ENCODE measurements at regions not wholly inside any gene's neighbourhood (a gene's known extent, or its start where the extent isn't known, plus 50 kb on each side); places are given as distances from the start of the nearest gene placed in this dataset.

DNA sequence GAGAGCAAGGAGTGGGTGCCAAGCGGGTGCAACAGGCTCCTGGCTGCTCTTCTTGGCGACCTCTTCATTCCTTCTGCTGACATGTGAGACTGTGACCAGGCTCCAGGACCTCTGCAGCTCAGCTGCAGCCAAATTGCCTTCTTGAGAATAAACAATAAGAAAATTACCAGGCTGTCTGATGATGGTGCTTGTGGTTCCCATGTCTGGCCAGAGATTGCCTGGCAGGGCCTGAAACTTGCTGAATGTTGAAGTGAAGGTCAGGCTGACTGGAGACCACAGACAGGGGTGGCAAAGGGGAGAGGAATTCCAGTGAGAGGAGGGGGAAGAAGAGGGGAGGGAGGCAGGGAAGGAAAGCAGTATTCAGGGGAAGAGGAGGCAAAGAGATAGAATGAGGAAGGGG, 497.4 kb upstream of the PODXL start:
- no peaks in the 10 kb centered on the region for H3K79me1 ChIP-seq (ENCODE audit: low read length)
- DNase-seq, result no peak
- WGBS (ENCODE audit: extremely low coverage, insufficient coverage, low lambda C conversion rate), result no CpG with 5 or more reads among the region's 2 CpGs
- H3K18ac ChIP-seq (ENCODE audit: low read length), result no peak overlapping the region
- no peaks in the 10 kb centered on the region for H3K4me1 ChIP-seq (ENCODE audit: control insufficient read depth, low read depth, low read length)
- no peak overlapping the region for H3K56ac ChIP-seq (ENCODE audit: low read length)
- H2BK5ac ChIP-seq (ENCODE audit: low read length), result no peak overlapping the region
- no peak overlapping the region for H2BK15ac ChIP-seq (replicated peaks; ENCODE audit: low read depth)
- no peak overlapping the region for H3K4ac ChIP-seq (ENCODE audit: low read depth, low read length)
- no peak overlapping the region for H2BK120ac ChIP-seq (ENCODE audit: low read depth, low read length)
- H3K79me2 ChIP-seq (ENCODE audit: control insufficient read depth, insufficient read depth, low read length), result no peaks in the 10 kb centered on the region
- no peak overlapping the region for H4K5ac ChIP-seq (ENCODE audit: low read length)
- H3K9ac ChIP-seq (ENCODE audit: low read length), result no peak overlapping the region
- H2AK5ac ChIP-seq (ENCODE audit: low read length), result no peak overlapping the region
- no peak overlapping the region for H4K8ac ChIP-seq (ENCODE audit: low read depth, low read length)
- no peak overlapping the region for H3K4me3 ChIP-seq (ENCODE audit: low read length)
- no peak overlapping the region for H3K23ac ChIP-seq (ENCODE audit: low read length)
- no peak overlapping the region for H3K4me2 ChIP-seq (ENCODE audit: low read length)
- H3K27me3 ChIP-seq (ENCODE audit: insufficient read depth, low read length, poor library complexity), result no peaks in the 10 kb centered on the region
- H3K36me3 ChIP-seq (ENCODE audit: control insufficient read depth, insufficient read depth, low read length), result no peaks in the 10 kb centered on the region
- no peak overlapping the region for H3K27ac ChIP-seq (ENCODE audit: low read depth, low read length)

DNA sequence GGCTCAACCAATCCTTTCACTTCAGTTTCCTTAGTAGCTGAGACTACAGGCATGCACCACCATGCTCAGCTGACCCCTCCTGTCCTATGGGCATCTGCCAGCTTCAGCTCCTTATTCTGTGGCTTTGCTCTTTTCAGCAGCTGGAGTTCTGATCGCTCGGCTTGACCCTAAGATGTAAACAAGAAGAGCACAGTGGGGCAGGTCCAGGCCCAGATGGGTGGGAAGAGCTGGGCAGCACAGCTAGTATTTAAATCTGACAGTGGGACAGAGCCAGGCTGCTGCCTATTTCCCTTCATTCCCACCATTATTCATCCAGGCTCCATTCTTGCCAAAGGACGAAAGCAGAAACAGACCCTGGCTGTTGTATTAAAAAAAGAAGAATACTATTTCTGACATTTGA, 494.9 kb upstream of the PODXL start:
- Histone ChIP-seq H3K36me3 (ENCODE audit: control insufficient read depth, insufficient read depth, low read length) (no peaks in the 10 kb centered on the region), H3K4me3 (ENCODE audit: low read length) (no peak overlapping the region), H3K56ac (ENCODE audit: low read length) (no peak overlapping the region), H3K27me3 (ENCODE audit: insufficient read depth, low read length, poor library complexity) (no peaks in the 10 kb centered on the region), H3K23ac (ENCODE audit: low read length) (no peak overlapping the region), H2BK15ac (replicated peaks; ENCODE audit: low read depth) (no peak overlapping the region), H3K4ac (ENCODE audit: low read depth, low read length) (no peak overlapping the region), H3K9ac (ENCODE audit: low read length) (no peak overlapping the region), H3K79me1 (ENCODE audit: low read length) (no peaks in the 10 kb centered on the region), H3K27ac (ENCODE audit: low read depth, low read length) (no peak overlapping the region), H3K4me2 (ENCODE audit: low read length) (no peak overlapping the region), H4K5ac (ENCODE audit: low read length) (no peak overlapping the region), H3K79me2 (ENCODE audit: control insufficient read depth, insufficient read depth, low read length) (no peaks in the 10 kb centered on the region), H3K18ac (ENCODE audit: low read length) (no peak overlapping the region), H2AK5ac (ENCODE audit: low read length) (no peak overlapping the region), H4K8ac (ENCODE audit: low read depth, low read length) (no peak overlapping the region), H2BK120ac (ENCODE audit: low read depth, low read length) (no peak overlapping the region), H2BK5ac (ENCODE audit: low read length) (no peak overlapping the region), H3K4me1 (ENCODE audit: control insufficient read depth, low read depth, low read length) (no peaks in the 10 kb centered on the region)
- no peak for DNase-seq
- WGBS (ENCODE audit: extremely low coverage, insufficient coverage, low lambda C conversion rate), result no CpG with 5 or more reads among the region's 3 CpGs

GRCh38 chr7:132049462-132050304, 493.3 kb upstream of the PODXL start:
- Histone ChIP-seq H2BK15ac (replicated peaks; ENCODE audit: low read depth) (no peak overlapping the region), H3K56ac (ENCODE audit: low read length) (no peak overlapping the region), H3K4me2 (ENCODE audit: low read length) (no peak overlapping the region), H3K4me3 (ENCODE audit: low read length) (no peak overlapping the region), H3K4ac (ENCODE audit: low read depth, low read length) (no peak overlapping the region), H3K23ac (ENCODE audit: low read length) (no peak overlapping the region), H3K9ac (ENCODE audit: low read length) (no peak overlapping the region), H4K8ac (ENCODE audit: low read depth, low read length) (no peak overlapping the region), H3K27me3 (ENCODE audit: insufficient read depth, low read length, poor library complexity) (no peaks in the 10 kb centered on the region), H2BK120ac (ENCODE audit: low read depth, low read length) (no peak overlapping the region), H3K18ac (ENCODE audit: low read length) (no peak overlapping the region), H3K36me3 (ENCODE audit: control insufficient read depth, insufficient read depth, low read length) (no peaks in the 10 kb centered on the region), H4K5ac (ENCODE audit: low read length) (no peak overlapping the region), H2AK5ac (ENCODE audit: low read length) (no peak overlapping the region), H2BK5ac (ENCODE audit: low read length) (no peak overlapping the region), H3K27ac (ENCODE audit: low read depth, low read length) (no peak overlapping the region), H3K79me2 (ENCODE audit: control insufficient read depth, insufficient read depth, low read length) (no peaks in the 10 kb centered on the region), H3K4me1 (ENCODE audit: control insufficient read depth, low read depth, low read length) (no peaks in the 10 kb centered on the region), H3K79me1 (ENCODE audit: low read length) (no peaks in the 10 kb centered on the region)
- WGBS (ENCODE audit: extremely low coverage, insufficient coverage, low lambda C conversion rate), result no CpG with 5 or more reads among the region's 9 CpGs
- peak; percentile 54 for DNase-seq

- H2BK120ac ChIP-seq (ENCODE audit: low read depth, low read length), result no peak overlapping the region
- no peaks in the 10 kb centered on the region for H3K79me1 ChIP-seq (ENCODE audit: low read length)
- no peak overlapping the region for H2AK5ac ChIP-seq (ENCODE audit: low read length)
- no peak overlapping the region for H3K56ac ChIP-seq (ENCODE audit: low read length)
- H3K36me3 ChIP-seq (ENCODE audit: control insufficient read depth, insufficient read depth, low read length), result no peaks in the 10 kb centered on the region
- H3K18ac ChIP-seq (ENCODE audit: low read length), result no peak overlapping the region
- no peak overlapping the region for H3K4ac ChIP-seq (ENCODE audit: low read depth, low read length)
- no peak overlapping the region for H3K4me2 ChIP-seq (ENCODE audit: low read length)
- no peak overlapping the region for H3K9ac ChIP-seq (ENCODE audit: low read length)
- H3K23ac ChIP-seq (ENCODE audit: low read length), result no peak overlapping the region
- H2BK15ac ChIP-seq (replicated peaks; ENCODE audit: low read depth), result no peak overlapping the region
- H3K27ac ChIP-seq (ENCODE audit: low read depth, low read length), result no peak overlapping the region
- no peaks in the 10 kb centered on the region for H3K79me2 ChIP-seq (ENCODE audit: control insufficient read depth, insufficient read depth, low read length)
- H3K27me3 ChIP-seq (ENCODE audit: insufficient read depth, low read length, poor library complexity), result no peaks in the 10 kb centered on the region
- no CpG with 5 or more reads among the region's 2 CpGs for WGBS (ENCODE audit: extremely low coverage, insufficient coverage, low lambda C conversion rate)
- H3K4me3 ChIP-seq (ENCODE audit: low read length), result no peak overlapping the region
- H4K5ac ChIP-seq (ENCODE audit: low read length), result no peak overlapping the region
- no peaks in the 10 kb centered on the region for H3K4me1 ChIP-seq (ENCODE audit: control insufficient read depth, low read depth, low read length)
- no peak for DNase-seq
- H4K8ac ChIP-seq (ENCODE audit: low read depth, low read length), result no peak overlapping the region
- H2BK5ac ChIP-seq (ENCODE audit: low read length), result no peak overlapping the region
Measured at GRCh38 chr7:132045481-132045980, 489.1 kb upstream of the PODXL start.

- no CpG with 5 or more reads among the region's 2 CpGs for WGBS (ENCODE audit: extremely low coverage, insufficient coverage, low lambda C conversion rate)
- H2BK5ac ChIP-seq (ENCODE audit: low read length), result no peak overlapping the region
Measured at GRCh38 chr7:132045002-132045401, 488.6 kb upstream of the PODXL start.

DNA sequence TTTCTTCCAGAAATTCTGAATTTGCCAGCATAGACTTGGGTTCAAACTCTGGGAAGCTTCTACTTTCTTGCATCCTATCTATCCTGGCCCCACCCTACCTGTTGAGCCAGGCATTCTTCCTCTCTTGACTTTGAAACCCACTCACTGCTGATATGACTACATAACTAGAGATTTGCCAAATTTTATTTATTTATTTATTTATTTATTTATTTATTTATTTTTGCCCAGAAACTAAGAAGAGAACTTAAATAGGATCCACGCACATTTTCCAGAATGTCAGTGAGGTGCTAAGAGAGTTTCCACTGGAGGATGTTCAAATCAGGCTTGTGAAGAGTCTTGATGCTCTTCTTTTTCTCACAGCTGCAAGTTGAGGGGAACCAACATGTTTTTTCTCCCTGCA, 487.8 kb upstream of the PODXL start:
- Histone ChIP-seq H2BK5ac (ENCODE audit: low read length) (no peak overlapping the region), H3K56ac (ENCODE audit: low read length) (no peak overlapping the region), H2BK120ac (ENCODE audit: low read depth, low read length) (no peak overlapping the region), H3K27ac (ENCODE audit: low read depth, low read length) (no peak overlapping the region), H2AK5ac (ENCODE audit: low read length) (no peak overlapping the region), H3K79me2 (ENCODE audit: control insufficient read depth, insufficient read depth, low read length) (no peaks in the 10 kb centered on the region), H3K23ac (ENCODE audit: low read length) (no peak overlapping the region), H4K8ac (ENCODE audit: low read depth, low read length) (no peak overlapping the region), H3K18ac (ENCODE audit: low read length) (no peak overlapping the region), H3K4ac (ENCODE audit: low read depth, low read length) (no peak overlapping the region), H3K4me1 (ENCODE audit: control insufficient read depth, low read depth, low read length) (no peaks in the 10 kb centered on the region), H3K4me3 (ENCODE audit: low read length) (no peak overlapping the region), H4K5ac (ENCODE audit: low read length) (no peak overlapping the region), H3K9ac (ENCODE audit: low read length) (no peak overlapping the region), H3K79me1 (ENCODE audit: low read length) (no peaks in the 10 kb centered on the region), H3K4me2 (ENCODE audit: low read length) (no peak overlapping the region), H2BK15ac (replicated peaks; ENCODE audit: low read depth) (no peak overlapping the region), H3K27me3 (ENCODE audit: insufficient read depth, low read length, poor library complexity) (no peaks in the 10 kb centered on the region), H3K36me3 (ENCODE audit: control insufficient read depth, insufficient read depth, low read length) (no peaks in the 10 kb centered on the region)
- no peak for DNase-seq
- no CpG with 5 or more reads among the region's 1 CpG for WGBS (ENCODE audit: extremely low coverage, insufficient coverage, low lambda C conversion rate)

More at GRCh38 chr7:132045002-132045401, 488.6 kb upstream of the PODXL start:
- H2BK15ac ChIP-seq (replicated peaks; ENCODE audit: low read depth), result no peak overlapping the region
- H4K5ac ChIP-seq (ENCODE audit: low read length), result no peak overlapping the region
- no peak overlapping the region for H3K4ac ChIP-seq (ENCODE audit: low read depth, low read length)
- H3K36me3 ChIP-seq (ENCODE audit: control insufficient read depth, insufficient read depth, low read length), result no peaks in the 10 kb centered on the region
- no peaks in the 10 kb centered on the region for H3K4me1 ChIP-seq (ENCODE audit: control insufficient read depth, low read depth, low read length)
- no peak overlapping the region for H3K18ac ChIP-seq (ENCODE audit: low read length)
- H3K79me1 ChIP-seq (ENCODE audit: low read length), result no peaks in the 10 kb centered on the region
- H3K9ac ChIP-seq (ENCODE audit: low read length), result no peak overlapping the region
- DNase-seq, result no peak
- H2BK120ac ChIP-seq (ENCODE audit: low read depth, low read length), result no peak overlapping the region
- no peak overlapping the region for H3K56ac ChIP-seq (ENCODE audit: low read length)
- no peak overlapping the region for H2AK5ac ChIP-seq (ENCODE audit: low read length)
- H3K4me3 ChIP-seq (ENCODE audit: low read length), result no peak overlapping the region
- H3K27ac ChIP-seq (ENCODE audit: low read depth, low read length), result no peak overlapping the region
- H3K23ac ChIP-seq (ENCODE audit: low read length), result no peak overlapping the region
- no peak overlapping the region for H4K8ac ChIP-seq (ENCODE audit: low read depth, low read length)
- H3K79me2 ChIP-seq (ENCODE audit: control insufficient read depth, insufficient read depth, low read length), result no peaks in the 10 kb centered on the region
- H3K27me3 ChIP-seq (ENCODE audit: insufficient read depth, low read length, poor library complexity), result no peaks in the 10 kb centered on the region
- H3K4me2 ChIP-seq (ENCODE audit: low read length), result no peak overlapping the region

Measured in mesendoderm (in vitro differentiated cells).